AG04450 (cell line): ENCODE measurements at regions not wholly inside any gene's neighbourhood (a gene's known extent, or its start where the extent isn't known, plus 50 kb on each side); places are given as distances from the start of the nearest gene placed in this dataset.

Experiments
- CTCF ChIA-PET: fragments of 300-600, 350-600 bp; formaldehyde crosslinking; extraction: SDS; loops from one replicate; lab custom pipeline; 2022; ENCODE audit warnings: antibody characterized with exemption, inconsistent platforms; lab: Charles Lee
- POLR2A ChIA-PET: fragments of 350-600 bp; formaldehyde crosslinking; extraction: SDS; loops from one replicate; lab custom pipeline; 2021; ENCODE audit warnings: antibody characterized with exemption, inconsistent platforms; lab: Yijun Ruan, JAX
- DNase-seq: peaks from one replicate; pipeline ENCODE4 v3.0.0-alpha.2; 2011; ENCODE audit warnings: low read depth, low spot score
- H3K27ac ChIP-seq: one replicate; pipeline ENCODE4 v1.5.1; 2012; ENCODE audit warnings: low read depth, low read length, control low read depth
- H3K27me3 ChIP-seq: one replicate; pipeline ENCODE4 v1.6.0; 2012; ENCODE audit warnings: low read length; ENCODE audit not compliant: control insufficient read depth, insufficient read depth
- H3K4me3 ChIP-seq: 2 replicates; pipeline ENCODE4 v1.5.1; 2011; ENCODE audit warnings: mild to moderate bottlenecking, low read depth, low read length, control low read depth
- H3K9me3 ChIP-seq: 2 replicates; pipeline ENCODE4 v1.5.1; 2012; ENCODE audit warnings: low read length; ENCODE audit not compliant: control insufficient read depth, insufficient read depth
- CTCF ChIP-seq: IDR thresholded peaks from 2 replicates; pipeline ENCODE4 v1.5.1; 2011; ENCODE audit warnings: low read depth, low read length, control low read depth, inconsistent platforms

- CTCF ChIA-PET: no interaction called here
- Histone ChIP-seq H3K27me3 (no peaks in the 10 kb centered on the region), H3K27ac (no peak overlapping the region), H3K4me3 (no peak overlapping the region), H3K9me3 (no peaks in the 10 kb centered on the region)
- no peak for DNase-seq
- POLR2A ChIA-PET: no interaction called here
- TF ChIP-seq CTCF: no peak
Measured at GRCh38 chr1:222418654-222419053, 129.2 kb downstream of the HHIPL2 start.

- Histone ChIP-seq H3K9me3 (no peaks in the 10 kb centered on the region), H3K4me3 (no peak overlapping the region), H3K27me3 (no peaks in the 10 kb centered on the region), H3K27ac (no peak overlapping the region)
- no peak for TF ChIP-seq CTCF
- CTCF ChIA-PET: no interaction called here
- DNase-seq: no peak
- POLR2A ChIA-PET: no interaction called here
Measured at GRCh38 chr1:222417264-222417663, 130.6 kb downstream of the HHIPL2 start.

- Histone ChIP-seq H3K27ac (no peak overlapping the region), H3K4me3 (no peak overlapping the region), H3K9me3 (no peaks in the 10 kb centered on the region), H3K27me3 (no peaks in the 10 kb centered on the region)
- ChIA-PET POLR2A (no interaction called here), CTCF (no interaction called here)
- TF ChIP-seq CTCF: no peak
- no peak for DNase-seq
Measured at GRCh38 chr1:222416001-222416791, 131.7 kb downstream of the HHIPL2 start.

GRCh38 chr1:222415441-222415840 lies 132.5 kb downstream of the HHIPL2 start:
- no peak overlapping the region for H3K27ac ChIP-seq
- ChIA-PET POLR2A (no interaction called here), CTCF (no interaction called here)
- no peaks in the 10 kb centered on the region for H3K27me3 ChIP-seq
- no peaks in the 10 kb centered on the region for H3K9me3 ChIP-seq
- no peak overlapping the region for H3K4me3 ChIP-seq
- TF ChIP-seq CTCF: no peak
- DNase-seq: no peak

- H3K4me3 ChIP-seq: no peak overlapping the region
- no peak overlapping the region for H3K27ac ChIP-seq
- H3K9me3 ChIP-seq: no peaks in the 10 kb centered on the region
- ChIA-PET POLR2A (no interaction called here), CTCF (no interaction called here)
- no peaks in the 10 kb centered on the region for H3K27me3 ChIP-seq
- TF ChIP-seq CTCF: no peak
- DNase-seq: no peak
Measured at GRCh38 chr1:222413991-222414549, 133.8 kb downstream of the HHIPL2 start.
